CD8-positive, alpha-beta memory T cell (primary cell): ENCODE measurements at regions not wholly inside any gene's neighbourhood (a gene's known extent, or its start where the extent isn't known, plus 50 kb on each side); places are given as distances from the start of the nearest gene placed in this dataset.

Experiments used
- CTCF ChIA-PET: fragments of 350-600 bp; sonication (Branson Sonifier 250); formaldehyde crosslinking; loops from one replicate; lab custom pipeline; 2021; ENCODE audit warnings: antibody characterized with exemption; lab: Charles Lee
- POLR2A ChIA-PET: fragments of 350-600 bp; sonication (Branson Sonifier 250); formaldehyde crosslinking; loops from one replicate; lab custom pipeline; 2021; ENCODE audit warnings: antibody characterized with exemption; lab: Charles Lee
- DNase-seq, 5 donors: peaks; one replicate each; pipeline versions ENCODE4 v3.0.0 to v3.0.0-alpha.2; 2020 to 2022; ENCODE audit warnings: mixed read lengths in 1 of 5
- H3K27ac ChIP-seq: one replicate; pipeline ENCODE4 v1.7.0; 2013; ENCODE audit warnings: low read depth, mild to moderate bottlenecking, low read length, moderate library complexity
- H3K27me3 ChIP-seq: 2 replicates; pipeline ENCODE4 v1.7.0; 2013; ENCODE audit warnings: low read length, mild to moderate bottlenecking; ENCODE audit not compliant: insufficient read depth, poor library complexity, severe bottlenecking
- H3K36me3 ChIP-seq: 2 replicates; pipeline ENCODE4 v1.7.0; 2013; ENCODE audit warnings: mild to moderate bottlenecking, low read length, moderate library complexity; ENCODE audit not compliant: insufficient read depth
- H3K4me1 ChIP-seq: 2 replicates; pipeline ENCODE4 v1.7.0; 2013; ENCODE audit warnings: mild to moderate bottlenecking, low read length, moderate library complexity; ENCODE audit not compliant: insufficient read depth
- H3K4me3 ChIP-seq: 2 replicates; pipeline ENCODE4 v1.7.0; 2013; ENCODE audit warnings: mild to moderate bottlenecking, low read length
- H3K9me3 ChIP-seq: 2 replicates; pipeline ENCODE4 v1.7.0; 2013; ENCODE audit warnings: mild to moderate bottlenecking, low read length
- H3K27ac Mint-ChIP-seq, 8 donors: one replicate each; pipeline ENCODE4 v1.8.0; 2020 to 2021; ENCODE audit warnings: mixed read lengths in 8 of 8, mild to moderate bottlenecking in 6 of 8, inconsistent platforms in 3 of 8, moderate library complexity in 3 of 8
- H3K27me3 Mint-ChIP-seq, 2 donors: one replicate each; pipeline ENCODE4 v1.8.0; 2020 to 2021; ENCODE audit warnings: mixed read lengths in 2 of 2, mild to moderate bottlenecking in 1 of 2, moderate library complexity in 1 of 2
- H3K36me3 Mint-ChIP-seq, 3 donors: one replicate each; pipeline ENCODE4 v1.8.0; 2020 to 2021; ENCODE audit warnings: mixed read lengths in 3 of 3, inconsistent platforms in 1 of 3, mild to moderate bottlenecking in 1 of 3
- H3K4me1 Mint-ChIP-seq, 3 donors: one replicate each; pipeline ENCODE4 v1.8.0; 2020 to 2021; ENCODE audit warnings: mixed read lengths in 3 of 3, inconsistent platforms in 1 of 3, mild to moderate bottlenecking in 1 of 3
- H3K4me3 Mint-ChIP-seq, 7 donors: one replicate each; pipeline ENCODE4 v1.8.0; 2020 to 2021; ENCODE audit warnings: mixed read lengths in 7 of 7, mild to moderate bottlenecking in 6 of 7, moderate library complexity in 4 of 7, inconsistent platforms in 2 of 7
- H3K9me3 Mint-ChIP-seq, 5 donors: one replicate each; pipeline ENCODE4 v1.8.0; 2020 to 2022; ENCODE audit warnings: mixed read lengths in 5 of 5, mild to moderate bottlenecking in 3 of 5, moderate library complexity in 2 of 5, inconsistent platforms in 1 of 5

DNA sequence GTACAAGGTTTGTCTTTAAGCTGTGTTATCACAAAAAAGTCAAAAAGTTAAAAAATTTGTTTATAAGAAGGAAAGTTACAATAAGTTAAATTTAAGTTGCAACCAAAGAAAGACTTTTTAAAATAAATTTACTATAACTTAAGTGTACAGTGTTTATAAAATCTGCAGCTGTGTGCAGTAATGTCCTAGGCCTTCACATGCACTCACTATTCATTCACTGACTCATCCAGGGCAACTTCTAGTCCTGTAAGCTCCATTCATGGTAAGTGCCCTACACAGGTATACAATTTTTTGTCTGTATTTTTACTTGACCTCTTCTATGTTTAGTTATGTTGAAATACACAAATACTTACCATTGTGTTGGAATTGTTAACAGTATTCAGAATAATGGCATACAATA, 667.9 kb upstream of the SLITRK5 start:
- DNase-seq = no peak
- no peak overlapping the region for H3K27ac Mint-ChIP-seq
- no peaks in the 10 kb centered on the region for H3K4me1 Mint-ChIP-seq
- H3K4me3 Mint-ChIP-seq = no peak overlapping the region
- H3K27me3 ChIP-seq = no peaks in the 10 kb centered on the region
- no peaks in the 10 kb centered on the region for H3K36me3 ChIP-seq
- no peaks in the 10 kb centered on the region for H3K4me1 ChIP-seq
- no peaks in the 10 kb centered on the region for H3K27me3 Mint-ChIP-seq
- ChIA-PET CTCF (no interaction called here), POLR2A (no interaction called here)
- no peaks in the 10 kb centered on the region for H3K9me3 ChIP-seq
- no peak overlapping the region for H3K4me3 ChIP-seq
- H3K27ac ChIP-seq = no peak overlapping the region
- H3K9me3 Mint-ChIP-seq = peaks cover 5 to 36% (median 10%) of the 10 kb centered on the region in 5 donors
- peaks cover 0 to 5% (median 0%) of the 10 kb centered on the region in 3 donors for H3K36me3 Mint-ChIP-seq

DNA sequence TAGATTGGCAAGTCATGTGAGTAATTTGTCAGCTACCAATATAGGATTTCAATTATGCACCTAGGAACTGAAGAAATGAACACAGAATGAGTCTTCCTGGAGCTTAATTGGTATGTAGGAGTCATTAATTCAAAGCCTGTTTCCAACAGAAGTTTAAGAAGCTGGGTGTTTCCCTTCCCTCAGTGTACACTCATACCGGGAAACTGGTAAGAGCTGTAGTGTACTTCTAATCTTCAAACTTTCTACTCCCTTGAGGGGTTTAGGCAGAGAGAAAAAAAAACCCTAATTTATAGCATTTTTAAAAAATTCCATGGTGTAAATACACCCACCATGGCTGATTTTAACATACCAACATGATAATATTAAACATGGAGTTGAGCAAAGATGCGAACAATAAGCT, 665.7 kb upstream of the SLITRK5 start:
- no peak overlapping the region for H3K27ac Mint-ChIP-seq
- POLR2A ChIA-PET = no interaction called here
- H3K9me3 Mint-ChIP-seq = peaks cover 5 to 40% (median 16%) of the 10 kb centered on the region in 5 donors
- Histone ChIP-seq H3K9me3 (no peaks in the 10 kb centered on the region), H3K27ac (no peak overlapping the region), H3K4me3 (no peak overlapping the region), H3K36me3 (no peaks in the 10 kb centered on the region), H3K27me3 (no peaks in the 10 kb centered on the region), H3K4me1 (no peaks in the 10 kb centered on the region)
- H3K4me3 Mint-ChIP-seq = no peak overlapping the region
- CTCF ChIA-PET = no interaction called here
- no peaks in the 10 kb centered on the region for H3K4me1 Mint-ChIP-seq
- H3K36me3 Mint-ChIP-seq = peaks cover 0 to 10% (median 0%) of the 10 kb centered on the region in 3 donors
- H3K27me3 Mint-ChIP-seq = no peaks in the 10 kb centered on the region
- DNase-seq = no peak

DNA sequence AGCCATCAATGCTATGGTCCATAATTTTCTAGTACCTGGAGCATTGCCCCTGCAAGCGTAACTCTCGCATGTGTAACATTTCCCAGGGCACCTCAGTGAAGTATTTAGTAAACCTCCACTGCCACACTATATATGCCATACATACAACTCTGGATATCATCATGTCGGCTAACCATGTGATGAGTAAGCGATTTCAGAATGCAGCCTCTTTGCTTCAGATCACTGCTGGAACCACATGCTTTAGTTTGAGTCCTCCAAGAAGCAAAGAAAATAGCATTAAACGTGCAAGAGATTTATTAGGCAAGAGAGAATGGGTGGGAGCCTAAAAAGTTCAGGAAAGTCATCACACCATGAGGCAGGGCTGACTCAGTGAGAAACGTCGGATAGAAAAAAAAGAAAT, 635.6 kb upstream of the SLITRK5 start:
- POLR2A ChIA-PET = no interaction called here
- no peaks in the 10 kb centered on the region for H3K9me3 ChIP-seq
- DNase-seq = no peak
- CTCF ChIA-PET = no interaction called here
- no peak overlapping the region for H3K4me3 Mint-ChIP-seq
- H3K4me1 Mint-ChIP-seq = no peaks in the 10 kb centered on the region
- no peaks in the 10 kb centered on the region for H3K27me3 Mint-ChIP-seq
- peaks cover 0 to 14% (median 6%) of the 10 kb centered on the region in 5 donors for H3K9me3 Mint-ChIP-seq
- no peak overlapping the region for H3K27ac ChIP-seq
- no peaks in the 10 kb centered on the region for H3K4me1 ChIP-seq
- peak overlapping the region in 1 of 8 donors; percentile 72 for H3K27ac Mint-ChIP-seq
- no peaks in the 10 kb centered on the region for H3K36me3 Mint-ChIP-seq
- H3K4me3 ChIP-seq = no peak overlapping the region
- H3K27me3 ChIP-seq = no peaks in the 10 kb centered on the region
- no peaks in the 10 kb centered on the region for H3K36me3 ChIP-seq

DNA sequence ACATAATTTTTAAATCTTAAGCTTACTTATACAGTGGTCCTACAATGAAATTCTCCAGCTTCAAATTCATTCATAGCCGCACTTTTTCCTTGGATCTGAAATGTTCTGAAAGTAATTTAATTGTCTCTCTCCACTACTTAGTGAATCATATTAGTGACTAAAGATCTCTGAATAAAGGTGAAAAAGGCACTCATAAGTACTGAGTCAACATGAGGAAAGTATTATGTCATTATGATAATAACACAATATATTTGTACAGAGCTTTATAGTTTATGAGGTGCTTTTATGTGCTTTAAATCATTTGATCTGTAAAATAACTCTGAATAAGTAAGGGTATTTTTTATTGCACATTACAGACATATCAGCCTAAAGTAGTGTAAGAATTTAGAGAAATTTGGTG, 628.2 kb upstream of the SLITRK5 start:
- ChIA-PET POLR2A (no interaction called here), CTCF (no interaction called here)
- H3K4me1 Mint-ChIP-seq = no peaks in the 10 kb centered on the region
- H3K36me3 Mint-ChIP-seq = no peaks in the 10 kb centered on the region
- no peak overlapping the region for H3K27ac ChIP-seq
- H3K27me3 ChIP-seq = no peaks in the 10 kb centered on the region
- no peaks in the 10 kb centered on the region for H3K9me3 ChIP-seq
- H3K4me3 ChIP-seq = no peak overlapping the region
- no peaks in the 10 kb centered on the region for H3K27me3 Mint-ChIP-seq
- no peak for DNase-seq
- no peaks in the 10 kb centered on the region for H3K36me3 ChIP-seq
- H3K4me1 ChIP-seq = no peaks in the 10 kb centered on the region
- no peak overlapping the region for H3K27ac Mint-ChIP-seq
- peaks cover 18 to 40% (median 31%) of the 10 kb centered on the region in 5 donors for H3K9me3 Mint-ChIP-seq
- H3K4me3 Mint-ChIP-seq = no peak overlapping the region

DNA sequence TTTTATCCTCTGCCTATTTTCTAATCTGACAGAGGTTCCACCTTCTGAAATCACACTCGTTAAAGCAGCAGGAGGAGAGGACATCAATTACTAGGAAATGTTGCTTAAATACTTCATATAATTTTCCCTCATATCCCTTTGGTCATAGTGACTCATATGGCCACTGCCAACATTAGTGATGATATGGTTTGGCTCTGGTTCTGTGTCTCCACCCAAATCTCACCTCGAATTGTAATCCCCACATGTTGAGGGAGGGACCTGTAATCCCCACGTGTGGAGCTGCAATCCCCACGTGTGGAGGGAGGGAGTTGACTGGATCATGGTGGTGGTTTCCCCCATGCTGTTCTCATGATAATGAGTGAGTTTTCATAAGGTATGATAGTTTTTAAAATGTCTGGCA, 618.4 kb upstream of the SLITRK5 start:
- DNase-seq = no peak
- H3K9me3 ChIP-seq = no peaks in the 10 kb centered on the region
- CTCF ChIA-PET = no interaction called here
- no peaks in the 10 kb centered on the region for H3K4me1 ChIP-seq
- no peak overlapping the region for H3K27ac ChIP-seq
- Mint-ChIP-seq H3K4me1 (no peaks in the 10 kb centered on the region), H3K36me3 (no peaks in the 10 kb centered on the region), H3K27ac (no peak overlapping the region), H3K9me3 (peaks cover 6 to 28% (median 10%) of the 10 kb centered on the region in 5 donors), H3K4me3 (no peak overlapping the region), H3K27me3 (no peaks in the 10 kb centered on the region)
- no peaks in the 10 kb centered on the region for H3K36me3 ChIP-seq
- H3K27me3 ChIP-seq = no peaks in the 10 kb centered on the region
- POLR2A ChIA-PET = no interaction called here
- H3K4me3 ChIP-seq = no peak overlapping the region

- Histone ChIP-seq H3K9me3 (no peaks in the 10 kb centered on the region), H3K4me3 (no peak overlapping the region), H3K27me3 (no peaks in the 10 kb centered on the region), H3K27ac (no peak overlapping the region), H3K4me1 (no peaks in the 10 kb centered on the region), H3K36me3 (no peaks in the 10 kb centered on the region)
- CTCF ChIA-PET = interaction anchor here (1.4 kb wide), 1 partner anchor 31 kb away, joined by 3 read pairs; no protein-coding TSS in a partner anchor
- POLR2A ChIA-PET = no interaction called here
- H3K9me3 Mint-ChIP-seq = peaks cover 6 to 30% (median 9%) of the 10 kb centered on the region in 5 donors
- H3K4me1 Mint-ChIP-seq = no peaks in the 10 kb centered on the region
- no peaks in the 10 kb centered on the region for H3K27me3 Mint-ChIP-seq
- H3K36me3 Mint-ChIP-seq = no peaks in the 10 kb centered on the region
- no peak overlapping the region for H3K4me3 Mint-ChIP-seq
- no peak for DNase-seq
- H3K27ac Mint-ChIP-seq = no peak overlapping the region
Observed at GRCh38 chr13:87057807-87058520, 613.2 kb upstream of the SLITRK5 start.

DNA sequence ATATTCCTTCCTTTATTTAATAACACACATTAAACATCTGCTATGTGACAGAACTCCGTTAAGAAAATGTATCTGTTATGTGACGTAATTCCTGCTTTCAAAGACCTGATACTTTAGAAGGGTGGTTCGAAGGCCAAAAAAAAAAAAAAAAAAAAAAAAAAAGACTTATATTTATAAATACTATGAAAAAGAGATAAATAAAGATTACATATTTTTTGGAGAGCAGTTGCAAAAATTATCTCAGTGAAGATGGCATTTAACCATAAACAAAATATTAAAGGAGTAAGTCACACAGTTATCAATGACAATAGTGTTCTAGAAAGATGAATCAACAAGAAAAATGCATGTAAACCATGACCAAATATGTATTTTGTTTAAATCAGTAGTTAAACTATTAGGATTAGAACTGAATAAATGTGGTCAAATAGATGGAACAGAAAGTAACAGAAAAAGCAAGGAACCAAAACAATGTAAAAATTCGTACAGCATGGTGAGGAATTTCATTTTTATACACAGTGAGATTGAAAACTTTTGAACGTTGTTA, 612.3 kb upstream of the SLITRK5 start:
- Mint-ChIP-seq H3K9me3 (peaks cover 3 to 25% (median 6%) of the 10 kb centered on the region in 5 donors), H3K4me1 (no peaks in the 10 kb centered on the region), H3K36me3 (no peaks in the 10 kb centered on the region), H3K27ac (no peak overlapping the region), H3K27me3 (no peaks in the 10 kb centered on the region), H3K4me3 (no peak overlapping the region)
- no peaks in the 10 kb centered on the region for H3K36me3 ChIP-seq
- H3K27ac ChIP-seq = no peak overlapping the region
- H3K4me1 ChIP-seq = no peaks in the 10 kb centered on the region
- ChIA-PET POLR2A (no interaction called here), CTCF (no interaction called here)
- H3K4me3 ChIP-seq = no peak overlapping the region
- DNase-seq = no peak
- no peaks in the 10 kb centered on the region for H3K9me3 ChIP-seq
- no peaks in the 10 kb centered on the region for H3K27me3 ChIP-seq

DNA sequence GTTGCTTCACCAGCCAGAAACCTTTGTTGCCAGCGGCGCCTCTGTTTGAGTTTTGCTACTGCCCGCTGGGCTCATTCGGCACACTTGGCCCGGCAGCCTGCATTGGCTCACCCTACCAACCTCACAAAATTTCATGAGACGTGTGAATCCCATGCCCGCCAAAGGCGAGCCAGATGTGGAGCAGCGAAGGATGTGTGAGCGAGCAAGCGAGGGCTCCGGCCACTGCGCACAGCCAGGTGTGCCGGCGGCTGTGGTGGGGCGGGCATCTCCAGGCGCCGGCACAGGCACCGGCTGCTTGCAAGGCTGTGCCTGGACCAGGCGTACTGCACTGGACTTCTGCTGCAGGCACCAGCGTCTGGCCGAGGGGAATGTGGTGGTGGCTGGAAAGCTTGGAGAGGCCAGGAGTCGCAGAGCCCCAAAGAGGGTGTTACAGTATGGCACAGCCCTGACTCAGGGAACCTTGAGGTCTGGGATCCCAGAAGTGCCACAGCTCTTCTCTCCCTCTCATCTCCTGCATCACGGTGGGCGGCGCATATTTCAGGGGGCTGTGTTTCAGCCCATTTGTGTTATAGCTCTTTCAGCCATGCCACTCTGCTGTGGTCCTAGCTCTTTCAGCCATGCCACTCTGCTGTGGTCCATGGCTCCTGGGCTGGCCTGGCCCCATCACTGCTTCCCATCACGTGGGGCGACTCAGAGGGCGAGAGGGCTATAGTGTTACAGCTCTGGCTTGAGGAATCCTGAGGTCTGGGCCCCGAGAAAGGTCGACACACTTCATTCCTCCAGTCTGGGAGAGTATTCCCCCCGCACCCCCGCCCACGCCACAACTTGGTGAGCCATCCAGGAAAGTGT, 592.0 kb upstream of the SLITRK5 start:
- Mint-ChIP-seq H3K4me1 (no peaks in the 10 kb centered on the region), H3K27me3 (no peaks in the 10 kb centered on the region), H3K4me3 (no peak overlapping the region), H3K9me3 (peaks cover 2 to 20% (median 11%) of the 10 kb centered on the region in 5 donors), H3K27ac (no peak overlapping the region), H3K36me3 (no peaks in the 10 kb centered on the region)
- H3K27ac ChIP-seq = no peak overlapping the region
- DNase-seq = no peak
- no peaks in the 10 kb centered on the region for H3K27me3 ChIP-seq
- H3K4me1 ChIP-seq = no peaks in the 10 kb centered on the region
- no peaks in the 10 kb centered on the region for H3K36me3 ChIP-seq
- ChIA-PET CTCF (no interaction called here), POLR2A (no interaction called here)
- H3K9me3 ChIP-seq = no peaks in the 10 kb centered on the region
- H3K4me3 ChIP-seq = no peak overlapping the region
